GM10248 (cell line): ENCODE measurements at regions not wholly inside any gene's neighbourhood (a gene's known extent, or its start where the extent isn't known, plus 50 kb on each side); places are given as distances from the start of the nearest gene placed in this dataset.

Source experiments
- CTCF ChIA-PET: fragments of 300-600 bp; sonication (Branson Sonifier 250); formaldehyde crosslinking; extraction: SDS; loops from one replicate; lab custom pipeline; 2021; ENCODE audit warnings: antibody characterized with exemption; lab: Yijun Ruan, JAX
- POLR2A ChIA-PET: fragments of 350-650 bp; sonication (Branson Sonifier 250); formaldehyde crosslinking; extraction: SDS; loops from one replicate; lab custom pipeline; 2020; ENCODE audit warnings: antibody characterized with exemption; lab: Yijun Ruan, JAX
- DNase-seq: peaks from one replicate; pipeline ENCODE4 v3.0.0; 2012; ENCODE audit errors: extremely low spot score
- CTCF ChIP-seq: IDR thresholded peaks from 2 replicates; pipeline ENCODE4 v1.5.1; 2012; ENCODE audit warnings: mild to moderate bottlenecking, low read depth; ENCODE audit errors: extremely low read depth, missing control alignments, control extremely low read depth

GRCh38 chr5:107103522-107103921, 567.2 kb downstream of the EFNA5 start:
- CTCF ChIA-PET: interaction anchor here (1.7 kb wide), 1 partner anchor 7 kb away, joined by 4 read pairs; no protein-coding TSS in a partner anchor

GRCh38 chr5:107100121-107100520, 570.6 kb downstream of the EFNA5 start:
- no peak for DNase-seq
- ChIA-PET CTCF (no interaction called here), POLR2A (no interaction called here)
- TF ChIP-seq CTCF: no peak

More at GRCh38 chr5:107103522-107103921, 567.2 kb downstream of the EFNA5 start:
- no peak for TF ChIP-seq CTCF
- POLR2A ChIA-PET: no interaction called here
- no peak for DNase-seq

GRCh38 chr5:107099506-107099905, 571.2 kb downstream of the EFNA5 start:
- DNase-seq: no peak
- CTCF ChIA-PET: no interaction called here
- no peak for TF ChIP-seq CTCF
- POLR2A ChIA-PET: no interaction called here

GRCh38 chr5:107092695-107093094, 578.0 kb downstream of the EFNA5 start:
- no peak for DNase-seq
- ChIA-PET POLR2A (no interaction called here), CTCF (no interaction called here)
- no peak for TF ChIP-seq CTCF

GRCh38 chr5:107090506-107090905, 580.2 kb downstream of the EFNA5 start:
- DNase-seq: no peak
- CTCF ChIA-PET: no interaction called here
- POLR2A ChIA-PET: no interaction called here
- no peak for TF ChIP-seq CTCF

- TF ChIP-seq CTCF: no peak
- no peak for DNase-seq
- ChIA-PET CTCF (interaction anchor here (1.6 kb wide), 1 partner anchor 21 kb away, joined by 3 read pairs; no protein-coding TSS in a partner anchor), POLR2A (no interaction called here)
These were observed 581.8 kb downstream of the EFNA5 start for GRCh38 chr5:107088907-107089306.

- POLR2A ChIA-PET: no interaction called here
- CTCF ChIA-PET: no interaction called here
- TF ChIP-seq CTCF: no peak
- DNase-seq: no peak
These were observed 585.2 kb downstream of the EFNA5 start for GRCh38 chr5:107085572-107085971.
